ENCODE measurements at regions not wholly inside any gene's neighbourhood (a gene's known extent, or its start where the extent isn't known, plus 50 kb on each side); places are given as distances from the start of the nearest gene placed in this dataset.

GRCh38 chr2:41129988-41130387, 678.1 kb upstream of the SLC8A1 start:
- no peak for DNase-seq (ENCODE audit: low read depth in 1 of 2, low spot score in 1 of 2)
- TF ChIP-seq POLR2AphosphoS5 (IDR thresholded peaks at IDR 0.05; ENCODE audit: low read depth) (no peak), SPI1 (IDR thresholded peaks at IDR 0.05; ENCODE audit: borderline replicate concordance, low read depth) (no peak), GABPA (IDR thresholded peaks at IDR 0.05; ENCODE audit: low read depth) (no peak), CTCF (IDR thresholded peaks at IDR 0.05; ENCODE audit: insufficient read depth, low read length) (no peak), REST (IDR thresholded peaks at IDR 0.05; ENCODE audit: insufficient replicate concordance, low read depth) (no peak)
- Histone ChIP-seq H3K27ac (replicated peaks) (no peak overlapping the region), H3K4me3 (replicated peaks; ENCODE audit: insufficient read depth, low read length) (no peak overlapping the region), H3K27me3 (ENCODE audit: insufficient read depth, poor library complexity, severe bottlenecking) (no peaks in the 10 kb centered on the region)

GRCh38 chr2:41137031-41137430, 685.1 kb upstream of the SLC8A1 start:
- no peak for DNase-seq (ENCODE audit: low read depth in 1 of 2, low spot score in 1 of 2)
- no peaks in the 10 kb centered on the region for H3K27me3 ChIP-seq (ENCODE audit: insufficient read depth, poor library complexity, severe bottlenecking)
- H3K27ac ChIP-seq (replicated peaks), result no peak overlapping the region
- TF ChIP-seq CTCF (IDR thresholded peaks at IDR 0.05; ENCODE audit: insufficient read depth, low read length), result no peak
- no peak for TF ChIP-seq GABPA (IDR thresholded peaks at IDR 0.05; ENCODE audit: low read depth)
- no peak for TF ChIP-seq POLR2AphosphoS5 (IDR thresholded peaks at IDR 0.05; ENCODE audit: low read depth)
- TF ChIP-seq SPI1 (IDR thresholded peaks at IDR 0.05; ENCODE audit: borderline replicate concordance, low read depth), result no peak
- no peak for TF ChIP-seq REST (IDR thresholded peaks at IDR 0.05; ENCODE audit: insufficient replicate concordance, low read depth)
- H3K4me3 ChIP-seq (replicated peaks; ENCODE audit: insufficient read depth, low read length), result no peak overlapping the region

GRCh38 chr2:41141146-41141791, 689.4 kb upstream of the SLC8A1 start:
- H3K27me3 ChIP-seq (ENCODE audit: insufficient read depth, poor library complexity, severe bottlenecking), result no peaks in the 10 kb centered on the region
- H3K27ac ChIP-seq (replicated peaks), result no peak overlapping the region
- TF ChIP-seq REST (IDR thresholded peaks at IDR 0.05; ENCODE audit: insufficient replicate concordance, low read depth) (no peak), CTCF (IDR thresholded peaks at IDR 0.05; ENCODE audit: insufficient read depth, low read length) (no peak), GABPA (IDR thresholded peaks at IDR 0.05; ENCODE audit: low read depth) (no peak), SPI1 (IDR thresholded peaks at IDR 0.05; ENCODE audit: borderline replicate concordance, low read depth) (no peak), POLR2AphosphoS5 (IDR thresholded peaks at IDR 0.05; ENCODE audit: low read depth) (no peak)
- no peak overlapping the region for H3K4me3 ChIP-seq (replicated peaks; ENCODE audit: insufficient read depth, low read length)
- DNase-seq (ENCODE audit: low read depth in 1 of 2, low spot score in 1 of 2), result no peak

All from HL-60 (cell line).